ENCODE measurements at regions not wholly inside any gene's neighbourhood (a gene's known extent, or its start where the extent isn't known, plus 50 kb on each side); places are given as distances from the start of the nearest gene placed in this dataset.

DNA sequence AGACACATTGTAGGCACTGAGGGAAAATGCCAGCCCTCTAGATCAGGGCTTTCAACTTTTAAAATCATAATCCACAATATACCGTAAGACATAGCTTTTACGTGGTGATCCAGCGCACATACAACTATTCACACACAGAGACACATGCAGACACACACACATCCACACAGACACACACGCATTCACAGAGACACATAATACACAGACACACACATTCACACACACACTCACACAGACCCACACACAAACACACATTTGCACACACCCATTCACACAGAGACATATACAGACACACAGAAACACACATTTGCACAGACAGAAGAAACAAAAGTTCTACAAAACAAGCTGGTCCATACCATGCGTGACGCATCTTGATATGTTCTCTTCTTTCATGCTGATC lies 244.5 kb downstream of the RHOU start:
- TF ChIP-seq, protein P1, sequence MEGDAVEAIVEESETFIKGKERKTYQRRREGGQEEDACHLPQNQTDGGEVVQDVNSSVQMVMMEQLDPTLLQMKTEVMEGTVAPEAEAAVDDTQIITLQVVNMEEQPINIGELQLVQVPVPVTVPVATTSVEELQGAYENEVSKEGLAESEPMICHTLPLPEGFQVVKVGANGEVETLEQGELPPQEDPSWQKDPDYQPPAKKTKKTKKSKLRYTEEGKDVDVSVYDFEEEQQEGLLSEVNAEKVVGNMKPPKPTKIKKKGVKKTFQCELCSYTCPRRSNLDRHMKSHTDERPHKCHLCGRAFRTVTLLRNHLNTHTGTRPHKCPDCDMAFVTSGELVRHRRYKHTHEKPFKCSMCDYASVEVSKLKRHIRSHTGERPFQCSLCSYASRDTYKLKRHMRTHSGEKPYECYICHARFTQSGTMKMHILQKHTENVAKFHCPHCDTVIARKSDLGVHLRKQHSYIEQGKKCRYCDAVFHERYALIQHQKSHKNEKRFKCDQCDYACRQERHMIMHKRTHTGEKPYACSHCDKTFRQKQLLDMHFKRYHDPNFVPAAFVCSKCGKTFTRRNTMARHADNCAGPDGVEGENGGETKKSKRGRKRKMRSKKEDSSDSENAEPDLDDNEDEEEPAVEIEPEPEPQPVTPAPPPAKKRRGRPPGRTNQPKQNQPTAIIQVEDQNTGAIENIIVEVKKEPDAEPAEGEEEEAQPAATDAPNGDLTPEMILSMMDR (IDR thresholded peaks at IDR 0.05): no peak
- TF ChIP-seq POLR2A (IDR thresholded peaks at IDR 0.05): no peak

All from prostate gland (tissue), 2 donors.